Retinal pigment epithelial cell (primary cell): ENCODE measurements at regions not wholly inside any gene's neighbourhood (a gene's known extent, or its start where the extent isn't known, plus 50 kb on each side); places are given as distances from the start of the nearest gene placed in this dataset.
"Not testable (repeated sequence)": the region's sequence is repeated elsewhere in the genome, so short reads cannot be mapped to it uniquely, and the experiment has no call there.

Experiments
- DNase-seq: peaks from one replicate; pipeline ENCODE4 v3.0.0-alpha.2; 2010; ENCODE audit warnings: low read depth
- H3K4me3 ChIP-seq: 2 replicates; pipeline ENCODE4 v1.5.1; 2011; ENCODE audit warnings: mild to moderate bottlenecking, low read length, control low read depth, moderate library complexity
- TF ChIP-seq, protein P1 (sequence below): conservative IDR thresholded peaks from 2 replicates; pipeline ENCODE4 v1.5.1; 2011; ENCODE audit warnings: low read depth, low read length, control low read depth, inconsistent platforms

DNA sequence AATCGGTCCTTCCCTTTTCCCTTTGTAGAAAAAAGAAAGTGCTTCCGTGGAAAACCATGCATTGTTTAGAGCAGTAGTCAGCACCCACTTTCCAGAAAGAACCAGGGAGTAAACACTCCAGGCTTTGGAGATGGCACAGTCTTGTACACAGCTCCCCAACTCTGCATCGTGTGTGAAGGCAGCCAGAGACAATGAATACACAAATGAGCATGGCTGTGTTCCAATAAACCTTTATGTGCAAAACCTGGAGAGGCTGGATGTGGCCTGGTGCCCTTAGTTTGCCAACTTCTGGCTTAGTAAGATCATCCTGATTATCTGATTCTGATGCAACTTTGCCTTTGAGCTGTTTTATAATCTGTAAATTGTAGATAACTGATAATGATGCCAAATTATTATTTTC is 463.4 kb upstream of the TMEM132C start:
- TF ChIP-seq, protein P1, sequence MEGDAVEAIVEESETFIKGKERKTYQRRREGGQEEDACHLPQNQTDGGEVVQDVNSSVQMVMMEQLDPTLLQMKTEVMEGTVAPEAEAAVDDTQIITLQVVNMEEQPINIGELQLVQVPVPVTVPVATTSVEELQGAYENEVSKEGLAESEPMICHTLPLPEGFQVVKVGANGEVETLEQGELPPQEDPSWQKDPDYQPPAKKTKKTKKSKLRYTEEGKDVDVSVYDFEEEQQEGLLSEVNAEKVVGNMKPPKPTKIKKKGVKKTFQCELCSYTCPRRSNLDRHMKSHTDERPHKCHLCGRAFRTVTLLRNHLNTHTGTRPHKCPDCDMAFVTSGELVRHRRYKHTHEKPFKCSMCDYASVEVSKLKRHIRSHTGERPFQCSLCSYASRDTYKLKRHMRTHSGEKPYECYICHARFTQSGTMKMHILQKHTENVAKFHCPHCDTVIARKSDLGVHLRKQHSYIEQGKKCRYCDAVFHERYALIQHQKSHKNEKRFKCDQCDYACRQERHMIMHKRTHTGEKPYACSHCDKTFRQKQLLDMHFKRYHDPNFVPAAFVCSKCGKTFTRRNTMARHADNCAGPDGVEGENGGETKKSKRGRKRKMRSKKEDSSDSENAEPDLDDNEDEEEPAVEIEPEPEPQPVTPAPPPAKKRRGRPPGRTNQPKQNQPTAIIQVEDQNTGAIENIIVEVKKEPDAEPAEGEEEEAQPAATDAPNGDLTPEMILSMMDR, result no peak
- DNase-seq, result no peak

DNA sequence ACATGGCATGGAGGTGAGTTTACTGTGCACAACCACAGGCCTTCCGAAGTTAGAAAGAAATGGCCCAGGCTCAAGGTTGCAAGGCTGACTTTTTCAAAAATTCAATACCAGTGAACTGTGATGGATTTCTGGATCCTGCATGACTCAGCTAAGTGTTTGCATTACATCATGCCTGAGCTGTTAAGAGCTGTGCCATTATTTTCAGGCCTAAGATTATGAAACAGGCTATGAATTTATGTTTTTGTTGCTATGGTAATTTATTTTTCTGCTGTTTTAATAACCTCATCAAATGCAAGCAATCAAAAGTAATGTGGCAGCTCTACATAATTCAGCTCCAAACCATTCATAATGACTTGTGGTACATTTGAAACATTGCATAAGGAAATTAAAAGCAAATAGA is 457.7 kb upstream of the TMEM132C start:
- peak; percentile 88 for DNase-seq
- TF ChIP-seq, protein P1, result no peak
- H3K4me3 ChIP-seq, result no peak overlapping the region

More for the DNA sequence above, 463.4 kb upstream of the TMEM132C start:
- no peak overlapping the region for H3K4me3 ChIP-seq

DNA sequence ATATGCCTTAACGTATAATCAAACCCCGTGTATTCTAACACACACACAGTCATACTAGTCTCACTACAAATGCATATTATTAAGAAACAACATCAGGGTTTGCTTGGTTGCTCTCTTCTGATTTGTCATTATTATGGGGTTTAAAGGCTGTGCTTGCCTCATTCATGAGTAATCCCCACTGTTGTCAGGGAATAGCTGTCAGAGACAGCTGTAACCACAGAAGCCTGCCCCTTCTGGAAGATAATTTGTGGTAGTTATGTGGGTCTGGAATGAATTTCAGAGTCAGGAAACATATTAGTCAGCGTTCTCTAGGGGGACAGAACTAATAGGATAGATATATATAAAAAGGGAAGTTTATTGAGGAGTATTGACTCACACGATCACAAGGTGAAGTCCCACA is 456.9 kb upstream of the TMEM132C start:
- peak; percentile 90 for DNase-seq
- H3K4me3 ChIP-seq, result no peak overlapping the region
- TF ChIP-seq, protein P1, result peak; percentile 36

DNA sequence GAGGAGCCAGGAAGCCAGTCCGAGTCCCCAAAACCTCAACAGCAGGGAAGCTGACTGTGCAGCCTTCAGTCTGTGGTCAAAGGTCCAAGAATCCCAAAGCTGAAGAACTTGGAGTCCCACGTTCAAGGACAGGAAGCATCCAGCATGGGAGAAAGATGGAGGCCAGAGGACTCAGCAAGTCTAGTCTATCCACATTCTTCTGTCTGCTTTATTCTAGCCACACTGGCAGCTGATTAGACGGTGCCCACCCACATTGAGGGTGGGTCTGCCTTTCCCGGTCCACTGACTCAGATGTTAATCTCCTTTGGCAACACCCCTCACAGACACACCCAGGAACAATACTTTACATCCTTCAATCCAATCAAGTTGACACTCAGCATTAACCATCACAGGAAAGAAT is 456.5 kb upstream of the TMEM132C start:
- not testable (repeated sequence) for H3K4me3 ChIP-seq, DNase-seq

DNA sequence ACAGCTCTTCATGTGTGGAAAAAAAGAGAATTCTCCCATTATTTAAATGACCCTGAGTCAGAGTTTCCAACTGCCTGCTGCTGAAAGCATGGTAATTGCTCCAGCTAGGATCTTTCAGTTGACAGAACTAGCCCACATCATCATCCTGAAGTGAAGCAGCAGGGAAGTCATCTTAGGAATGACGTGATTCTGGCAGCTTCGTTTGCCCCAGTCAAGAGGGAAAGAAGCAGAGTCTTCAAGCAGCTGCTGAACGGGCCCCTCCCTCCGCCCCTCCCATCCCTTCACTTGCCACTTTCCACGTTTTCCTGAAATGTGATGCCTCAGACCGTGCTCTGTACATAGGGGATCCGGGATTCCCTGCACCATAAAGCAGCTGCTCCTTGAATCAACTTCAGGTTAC is 455.0 kb upstream of the TMEM132C start:
- TF ChIP-seq, protein P1, result no peak
- H3K4me3 ChIP-seq, result no peak overlapping the region
- DNase-seq, result no peak

DNA sequence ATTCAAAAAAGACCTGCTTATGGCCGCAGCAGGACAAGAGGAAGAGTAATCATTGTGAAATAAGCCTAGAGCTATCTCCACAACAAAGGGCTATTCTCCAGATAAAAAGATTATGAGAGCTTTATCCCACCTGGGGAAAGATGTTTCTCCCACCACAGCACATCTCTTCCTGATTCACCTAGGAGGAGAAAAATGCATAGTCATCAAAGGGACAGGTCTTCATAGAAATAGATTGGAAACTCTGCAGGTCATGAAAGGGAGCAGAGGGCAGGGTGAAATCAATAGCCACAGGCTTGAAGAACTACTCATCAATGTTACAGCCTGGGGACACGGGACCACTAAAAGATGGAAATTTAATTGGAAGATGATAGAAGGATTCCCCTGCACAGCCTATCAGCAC is 453.8 kb upstream of the TMEM132C start:
- no peak for DNase-seq
- H3K4me3 ChIP-seq, result no peak overlapping the region
- TF ChIP-seq, protein P1, result no peak

DNA sequence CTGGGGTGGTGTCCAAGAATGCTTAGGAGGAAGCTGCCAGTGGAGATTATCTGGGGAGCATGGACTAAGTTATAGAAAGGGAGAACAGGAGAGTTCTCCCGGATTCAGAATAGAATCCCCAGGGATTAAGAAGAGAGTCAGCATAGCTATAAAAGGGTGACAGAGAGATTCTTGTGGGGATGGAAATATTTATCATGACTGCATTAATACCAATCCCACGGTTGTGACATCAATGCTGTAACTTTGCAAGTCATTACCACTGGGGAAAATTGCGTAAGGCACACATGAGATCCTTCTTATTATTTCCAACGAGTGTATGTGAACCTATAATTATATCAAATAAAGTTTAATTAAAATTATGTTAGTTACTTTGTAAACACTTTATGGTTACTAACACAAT is 447.9 kb upstream of the TMEM132C start:
- DNase-seq, result no peak
- H3K4me3 ChIP-seq, result no peak overlapping the region
- TF ChIP-seq, protein P1, result no peak

DNA sequence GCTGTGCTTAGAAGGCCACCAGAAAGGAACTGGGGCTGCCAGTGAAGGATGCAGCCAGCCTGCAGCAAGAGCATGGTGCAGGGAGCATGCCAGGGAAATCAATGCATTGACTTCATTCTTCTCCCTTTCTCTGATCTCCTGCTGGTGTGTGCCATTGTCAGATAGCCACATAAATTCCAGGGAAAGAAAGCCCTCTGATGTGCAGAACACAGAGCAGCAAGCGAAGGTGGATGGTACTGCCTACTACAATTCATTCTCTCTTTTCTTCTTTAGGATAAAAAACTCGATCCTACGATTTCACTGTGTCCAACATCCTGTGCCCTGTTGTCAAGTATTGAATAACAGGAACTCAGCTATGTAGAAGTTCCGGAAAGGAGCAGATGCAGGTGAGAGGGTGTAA is 446.7 kb upstream of the TMEM132C start:
- no peak overlapping the region for H3K4me3 ChIP-seq
- DNase-seq, result no peak
- TF ChIP-seq, protein P1, result no peak
